ENCODE measurements at regions not wholly inside any gene's neighbourhood (a gene's known extent, or its start where the extent isn't known, plus 50 kb on each side); places are given as distances from the start of the nearest gene placed in this dataset.
"Not testable (repeated sequence)": the region's sequence is repeated elsewhere in the genome, so short reads cannot be mapped to it uniquely, and the experiment has no call there.

DNA sequence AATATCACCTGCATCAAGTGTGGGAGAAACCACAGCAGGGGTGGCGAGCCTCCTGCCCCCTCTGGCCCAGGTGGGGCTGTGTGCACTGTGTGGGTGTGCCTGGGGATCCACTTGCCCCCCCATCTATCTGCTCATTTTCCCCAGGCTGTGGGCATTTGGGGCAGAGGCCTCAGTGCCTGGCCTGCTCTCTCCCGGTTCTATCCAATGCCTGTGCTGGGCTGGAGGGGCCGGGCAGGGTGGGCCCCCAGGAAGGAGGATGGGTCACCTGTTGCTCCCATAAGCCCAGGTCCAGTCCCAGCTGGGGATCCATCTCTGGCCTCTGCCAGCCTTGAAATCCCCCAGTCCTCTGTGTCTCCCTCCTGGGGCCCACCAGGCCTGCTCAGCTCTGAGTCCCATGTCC lies 105.6 kb downstream of the TMEM121 start:
- no peak for DNase-seq (ENCODE audit: low read depth)
- H3K27me3 ChIP-seq (replicated peaks; ENCODE audit: control insufficient read depth, insufficient read depth, low read length), result no peaks in the 10 kb centered on the region
- no peaks in the 10 kb centered on the region for H3K9me3 ChIP-seq (ENCODE audit: control insufficient read depth, low read length)
- no peak overlapping the region for H3K9ac ChIP-seq (ENCODE audit: low read length)
- H3K36me3 ChIP-seq (ENCODE audit: control insufficient read depth, insufficient read depth, low read length, severe bottlenecking), result no peaks in the 10 kb centered on the region
- no peak overlapping the region for H3K4me3 ChIP-seq (ENCODE audit: low read length)
- no peaks in the 10 kb centered on the region for H3K4me1 ChIP-seq (ENCODE audit: control insufficient read depth, insufficient read depth, low read length)

DNA sequence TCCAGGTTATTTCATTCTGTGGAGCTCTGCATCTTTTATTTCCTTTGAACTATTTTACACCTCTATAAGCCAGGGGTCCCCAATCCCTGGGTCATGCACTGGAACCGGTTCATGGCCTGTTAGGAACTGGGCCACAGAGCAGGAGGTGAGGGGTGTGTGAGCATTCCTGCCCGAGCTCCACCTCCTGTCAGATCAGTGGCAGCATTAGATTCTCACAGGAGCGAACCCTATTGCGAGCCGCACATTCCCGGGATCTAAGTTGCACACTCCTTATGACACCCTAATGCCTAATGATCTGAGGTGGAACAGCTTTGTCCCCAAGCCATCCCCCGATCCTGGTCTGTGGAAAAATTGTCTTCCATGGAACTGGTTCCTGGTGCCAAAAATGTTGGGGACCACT lies 107.2 kb downstream of the TMEM121 start:
- H3K4me1 ChIP-seq (ENCODE audit: control insufficient read depth, insufficient read depth, low read length); H3K4me3 ChIP-seq (ENCODE audit: low read length); H3K36me3 ChIP-seq (ENCODE audit: control insufficient read depth, insufficient read depth, low read length, severe bottlenecking); H3K9me3 ChIP-seq (ENCODE audit: control insufficient read depth, low read length); DNase-seq (ENCODE audit: low read depth); H3K27me3 ChIP-seq (replicated peaks; ENCODE audit: control insufficient read depth, insufficient read depth, low read length); H3K9ac ChIP-seq (ENCODE audit: low read length): not testable (repeated sequence)

DNA sequence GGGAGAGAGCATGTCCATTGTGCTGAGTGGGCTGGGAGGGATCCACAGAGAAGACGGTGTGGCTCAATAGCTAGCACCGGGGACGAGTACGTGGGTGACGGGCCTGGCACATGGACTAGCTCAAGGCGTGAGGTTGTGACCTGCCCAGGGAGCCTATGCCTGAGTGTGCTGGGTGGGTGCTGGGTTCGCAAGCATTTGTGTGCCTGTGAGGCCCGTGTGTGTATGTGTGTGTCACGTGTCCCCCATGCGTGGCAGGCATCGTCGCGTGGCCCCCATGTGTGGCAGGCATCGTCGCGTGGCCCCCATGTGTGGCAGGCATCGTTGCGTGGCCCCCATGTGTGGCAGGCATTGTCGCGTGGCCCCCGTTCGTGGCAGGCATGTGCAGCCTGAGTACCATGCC lies 109.2 kb downstream of the TMEM121 start:
- DNase-seq (ENCODE audit: low read depth), result no peak
- H3K27me3 ChIP-seq (replicated peaks; ENCODE audit: control insufficient read depth, insufficient read depth, low read length), result no peaks in the 10 kb centered on the region
- H3K4me3 ChIP-seq (ENCODE audit: low read length), result no peak overlapping the region
- H3K9me3 ChIP-seq (ENCODE audit: control insufficient read depth, low read length), result no peaks in the 10 kb centered on the region
- H3K4me1 ChIP-seq (ENCODE audit: control insufficient read depth, insufficient read depth, low read length), result no peaks in the 10 kb centered on the region
- H3K9ac ChIP-seq (ENCODE audit: low read length), result no peak overlapping the region
- no peaks in the 10 kb centered on the region for H3K36me3 ChIP-seq (ENCODE audit: control insufficient read depth, insufficient read depth, low read length, severe bottlenecking)

DNA sequence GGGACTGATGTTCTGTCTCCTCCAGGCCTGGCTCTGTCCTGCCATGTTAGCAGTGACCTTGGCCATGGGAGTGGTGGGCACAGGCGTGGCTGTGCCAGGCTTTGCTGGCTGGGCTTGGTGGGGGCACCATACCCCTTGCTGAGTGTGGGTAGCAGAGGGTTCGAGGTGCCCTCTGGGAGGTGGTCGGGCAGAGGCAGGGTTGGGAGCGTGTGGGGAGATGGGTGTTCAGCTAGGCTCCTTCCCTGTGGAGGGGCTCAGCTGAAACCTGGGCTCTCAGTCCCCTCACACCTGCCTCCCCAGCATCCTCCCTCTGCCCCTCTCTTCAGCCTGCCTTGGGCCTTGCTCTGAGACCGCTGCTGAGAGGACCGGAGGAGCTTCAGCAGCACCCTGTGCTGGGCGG lies 109.6 kb downstream of the TMEM121 start:
- not testable (repeated sequence) for H3K36me3 ChIP-seq (ENCODE audit: control insufficient read depth, insufficient read depth, low read length, severe bottlenecking); H3K4me1 ChIP-seq (ENCODE audit: control insufficient read depth, insufficient read depth, low read length); H3K27me3 ChIP-seq (replicated peaks; ENCODE audit: control insufficient read depth, insufficient read depth, low read length); H3K4me3 ChIP-seq (ENCODE audit: low read length); DNase-seq (ENCODE audit: low read depth); H3K9me3 ChIP-seq (ENCODE audit: control insufficient read depth, low read length); H3K9ac ChIP-seq (ENCODE audit: low read length)

DNA sequence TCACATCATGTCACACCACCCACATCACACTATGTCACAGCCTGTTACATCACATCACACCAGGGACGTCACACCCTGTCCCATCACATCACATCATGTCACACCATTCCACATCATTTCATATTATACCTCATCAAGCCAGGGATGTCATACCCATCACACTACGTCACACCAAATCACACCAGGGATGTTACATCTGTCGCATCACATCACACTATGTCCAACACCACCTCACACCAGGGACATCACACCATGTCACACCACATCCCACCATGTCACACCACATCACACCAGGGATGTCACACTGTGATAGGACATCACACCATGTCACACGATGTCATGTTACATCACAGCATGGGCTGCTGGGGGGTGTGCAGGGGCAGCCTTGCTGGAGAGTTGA lies 110.6 kb downstream of the TMEM121 start:
- Histone ChIP-seq H3K9ac (ENCODE audit: low read length) (no peak overlapping the region), H3K4me3 (ENCODE audit: low read length) (no peak overlapping the region), H3K9me3 (ENCODE audit: control insufficient read depth, low read length) (no peaks in the 10 kb centered on the region), H3K4me1 (ENCODE audit: control insufficient read depth, insufficient read depth, low read length) (no peaks in the 10 kb centered on the region), H3K36me3 (ENCODE audit: control insufficient read depth, insufficient read depth, low read length, severe bottlenecking) (no peaks in the 10 kb centered on the region), H3K27me3 (replicated peaks; ENCODE audit: control insufficient read depth, insufficient read depth, low read length) (no peaks in the 10 kb centered on the region)
- DNase-seq (ENCODE audit: low read depth), result no peak

DNA sequence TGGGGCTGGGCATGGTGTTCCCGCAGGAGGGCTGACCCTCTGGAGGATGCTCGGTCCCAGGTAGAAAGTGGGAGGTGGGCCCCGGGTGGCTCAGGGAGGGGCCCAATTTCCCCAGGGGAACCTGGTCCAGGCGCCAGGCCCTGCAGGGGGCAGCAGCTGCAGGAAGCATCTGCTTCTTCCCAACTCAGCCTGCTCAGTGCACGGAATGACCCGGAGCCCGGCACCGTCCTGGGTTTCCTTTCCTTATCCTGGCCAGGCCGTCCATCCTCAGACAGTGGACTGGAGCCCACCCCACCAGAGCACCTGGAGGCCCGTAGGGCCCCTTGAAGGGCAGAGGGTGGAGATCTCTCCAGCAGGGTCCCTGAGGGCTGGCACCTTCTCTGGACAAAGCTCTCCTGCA lies 111.0 kb downstream of the TMEM121 start:
- not testable (repeated sequence) for H3K9ac ChIP-seq (ENCODE audit: low read length); H3K36me3 ChIP-seq (ENCODE audit: control insufficient read depth, insufficient read depth, low read length, severe bottlenecking); H3K27me3 ChIP-seq (replicated peaks; ENCODE audit: control insufficient read depth, insufficient read depth, low read length); H3K9me3 ChIP-seq (ENCODE audit: control insufficient read depth, low read length); H3K4me3 ChIP-seq (ENCODE audit: low read length); DNase-seq (ENCODE audit: low read depth); H3K4me1 ChIP-seq (ENCODE audit: control insufficient read depth, insufficient read depth, low read length)

DNA sequence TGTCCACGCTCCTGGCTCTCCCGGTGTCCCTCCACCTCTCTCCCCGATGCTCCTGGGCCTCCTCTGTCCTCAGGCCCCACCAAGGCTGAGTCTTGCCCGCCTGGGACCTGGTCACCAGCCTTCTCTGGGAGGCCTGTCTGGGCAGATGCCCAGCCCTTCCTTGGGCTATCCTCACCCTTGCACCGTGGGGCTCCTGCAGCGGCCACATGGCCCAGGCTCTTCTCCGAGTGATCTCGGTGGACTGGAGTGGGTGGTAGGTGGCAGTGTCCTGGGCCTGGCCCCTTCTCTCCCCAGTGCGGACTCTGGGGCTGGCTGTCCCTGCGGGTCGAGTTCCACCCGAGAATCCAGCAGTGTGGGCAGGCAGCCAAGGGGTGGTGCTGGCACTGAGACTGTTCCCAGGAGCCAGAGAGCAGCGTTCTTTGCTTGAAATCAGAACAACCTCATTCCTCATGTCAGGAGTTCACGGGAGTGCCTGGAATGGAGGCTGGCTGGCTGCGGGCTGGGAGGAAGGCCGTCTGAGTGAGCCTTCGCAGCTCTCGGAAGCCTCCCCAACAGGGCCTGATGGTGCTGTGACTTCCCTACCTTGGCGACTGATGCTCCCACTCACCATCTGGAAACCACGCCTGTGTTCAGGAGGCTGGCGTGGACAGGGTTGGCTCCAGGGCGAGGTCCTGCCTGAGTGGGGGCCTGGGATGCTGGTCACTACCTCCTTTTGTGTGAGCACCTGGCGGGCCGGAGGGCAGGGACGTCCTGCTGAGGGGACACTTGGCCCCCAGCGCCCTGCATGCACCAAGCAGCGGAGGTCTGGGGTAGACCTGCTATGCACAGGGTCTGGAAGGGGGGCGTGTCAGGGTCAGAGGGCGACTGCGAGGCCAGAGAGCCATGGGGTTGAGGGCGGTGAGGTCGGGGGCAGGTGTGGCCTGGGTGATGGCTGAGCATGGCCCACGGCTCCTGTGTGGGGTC lies 113.9 kb downstream of the TMEM121 start:
- not testable (repeated sequence) for H3K36me3 ChIP-seq (ENCODE audit: control insufficient read depth, insufficient read depth, low read length, severe bottlenecking); H3K4me1 ChIP-seq (ENCODE audit: control insufficient read depth, insufficient read depth, low read length); H3K4me3 ChIP-seq (ENCODE audit: low read length); H3K9ac ChIP-seq (ENCODE audit: low read length); H3K9me3 ChIP-seq (ENCODE audit: control insufficient read depth, low read length); H3K27me3 ChIP-seq (replicated peaks; ENCODE audit: control insufficient read depth, insufficient read depth, low read length); DNase-seq (ENCODE audit: low read depth)

DNA sequence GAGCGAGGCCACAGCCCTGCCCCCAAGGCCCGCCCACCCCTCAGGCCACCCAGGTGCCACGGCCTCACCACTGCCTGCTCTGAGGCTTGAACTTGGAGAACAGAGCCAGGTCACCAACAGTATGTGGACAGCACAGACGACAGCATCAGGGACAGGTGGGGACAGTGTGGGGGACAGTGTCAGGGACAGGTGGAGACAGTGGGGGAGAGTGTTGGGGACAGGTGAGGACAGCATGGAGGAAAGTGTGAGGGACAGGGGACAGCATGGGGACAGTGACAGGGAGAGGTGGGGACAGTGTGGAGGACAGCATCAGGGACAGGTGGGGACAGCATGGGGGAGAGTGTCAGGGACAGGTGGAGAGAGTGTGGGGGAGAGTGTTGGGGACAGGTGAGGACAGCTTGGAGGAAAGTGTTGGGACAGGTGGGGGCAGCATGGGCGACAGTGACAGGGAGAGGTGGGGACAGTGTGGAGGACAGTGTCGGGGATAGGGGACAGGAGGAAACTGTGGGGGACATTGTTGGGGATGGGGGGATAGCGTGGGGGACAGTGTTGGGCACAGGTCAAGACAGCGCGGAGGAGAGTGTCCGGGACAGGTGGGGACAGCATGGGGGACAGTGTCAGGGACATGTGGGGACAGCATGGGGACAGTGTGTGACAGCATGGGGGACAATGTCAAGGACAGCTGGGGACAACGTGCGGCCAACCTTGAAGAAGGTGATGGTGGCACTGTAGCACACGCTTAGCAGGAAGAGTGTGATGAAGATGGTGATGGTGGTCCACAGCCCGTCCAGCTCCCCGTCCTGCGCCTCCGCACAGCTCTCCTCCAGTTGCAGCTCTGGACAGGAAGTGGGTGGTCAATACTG lies 114.9 kb downstream of the TMEM121 start:
- no peak overlapping the region for H3K9ac ChIP-seq (ENCODE audit: low read length)
- no peaks in the 10 kb centered on the region for H3K27me3 ChIP-seq (replicated peaks; ENCODE audit: control insufficient read depth, insufficient read depth, low read length)
- no peaks in the 10 kb centered on the region for H3K36me3 ChIP-seq (ENCODE audit: control insufficient read depth, insufficient read depth, low read length, severe bottlenecking)
- H3K9me3 ChIP-seq (ENCODE audit: control insufficient read depth, low read length), result no peaks in the 10 kb centered on the region
- H3K4me3 ChIP-seq (ENCODE audit: low read length), result no peak overlapping the region
- DNase-seq (ENCODE audit: low read depth), result no peak
- H3K4me1 ChIP-seq (ENCODE audit: control insufficient read depth, insufficient read depth, low read length), result no peaks in the 10 kb centered on the region

DNA sequence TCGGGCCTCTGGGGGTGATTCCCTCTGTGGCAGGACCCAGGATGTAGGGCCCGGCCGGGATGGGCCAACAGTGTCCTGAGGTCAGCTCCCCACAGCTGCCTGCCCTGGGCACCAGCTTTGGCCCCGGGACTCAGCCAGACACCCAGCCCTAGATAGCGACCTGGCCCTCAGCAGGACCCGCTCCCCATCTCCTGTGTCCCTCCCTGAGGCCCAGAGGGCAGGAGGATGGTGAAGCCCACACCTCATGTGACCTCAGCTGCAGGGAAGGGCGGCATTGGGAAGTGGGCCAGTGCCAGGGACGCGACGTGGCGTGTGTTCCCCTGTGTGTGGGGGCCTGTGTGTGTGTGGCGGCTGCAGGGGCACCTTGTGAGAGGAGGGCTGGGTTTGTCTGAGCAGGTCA lies 115.6 kb downstream of the TMEM121 start:
- H3K36me3 ChIP-seq (ENCODE audit: control insufficient read depth, insufficient read depth, low read length, severe bottlenecking), result not testable (repeated sequence)

DNA sequence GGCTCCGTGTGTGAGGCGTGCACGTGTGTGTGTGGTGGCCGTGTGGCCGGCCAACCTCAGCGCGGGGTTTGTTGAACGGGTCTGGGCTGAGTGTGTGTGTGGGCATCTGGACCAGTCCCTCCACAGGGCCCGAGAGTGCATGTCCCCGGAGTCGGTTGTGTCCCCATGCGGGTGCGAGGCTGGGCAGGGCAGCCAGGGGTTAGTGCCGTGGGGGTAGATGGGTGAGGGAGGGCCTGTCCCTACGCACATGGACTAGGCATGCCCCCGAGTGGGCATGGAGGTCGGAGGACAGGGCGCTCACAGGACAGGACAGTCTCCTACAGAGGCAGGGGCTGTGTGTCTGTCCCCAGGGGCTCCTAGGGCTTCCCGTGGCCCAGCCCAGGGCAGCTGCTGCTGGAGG lies 116.1 kb downstream of the TMEM121 start:
- H3K4me1 ChIP-seq (ENCODE audit: control insufficient read depth, insufficient read depth, low read length); H3K27me3 ChIP-seq (replicated peaks; ENCODE audit: control insufficient read depth, insufficient read depth, low read length); H3K4me3 ChIP-seq (ENCODE audit: low read length); DNase-seq (ENCODE audit: low read depth); H3K9me3 ChIP-seq (ENCODE audit: control insufficient read depth, low read length); H3K9ac ChIP-seq (ENCODE audit: low read length); H3K36me3 ChIP-seq (ENCODE audit: control insufficient read depth, insufficient read depth, low read length, severe bottlenecking): not testable (repeated sequence)

More for the DNA sequence above, 115.6 kb downstream of the TMEM121 start:
- H3K4me3 ChIP-seq (ENCODE audit: low read length); H3K9me3 ChIP-seq (ENCODE audit: control insufficient read depth, low read length); H3K9ac ChIP-seq (ENCODE audit: low read length); H3K27me3 ChIP-seq (replicated peaks; ENCODE audit: control insufficient read depth, insufficient read depth, low read length); H3K4me1 ChIP-seq (ENCODE audit: control insufficient read depth, insufficient read depth, low read length); DNase-seq (ENCODE audit: low read depth): not testable (repeated sequence)

DNA sequence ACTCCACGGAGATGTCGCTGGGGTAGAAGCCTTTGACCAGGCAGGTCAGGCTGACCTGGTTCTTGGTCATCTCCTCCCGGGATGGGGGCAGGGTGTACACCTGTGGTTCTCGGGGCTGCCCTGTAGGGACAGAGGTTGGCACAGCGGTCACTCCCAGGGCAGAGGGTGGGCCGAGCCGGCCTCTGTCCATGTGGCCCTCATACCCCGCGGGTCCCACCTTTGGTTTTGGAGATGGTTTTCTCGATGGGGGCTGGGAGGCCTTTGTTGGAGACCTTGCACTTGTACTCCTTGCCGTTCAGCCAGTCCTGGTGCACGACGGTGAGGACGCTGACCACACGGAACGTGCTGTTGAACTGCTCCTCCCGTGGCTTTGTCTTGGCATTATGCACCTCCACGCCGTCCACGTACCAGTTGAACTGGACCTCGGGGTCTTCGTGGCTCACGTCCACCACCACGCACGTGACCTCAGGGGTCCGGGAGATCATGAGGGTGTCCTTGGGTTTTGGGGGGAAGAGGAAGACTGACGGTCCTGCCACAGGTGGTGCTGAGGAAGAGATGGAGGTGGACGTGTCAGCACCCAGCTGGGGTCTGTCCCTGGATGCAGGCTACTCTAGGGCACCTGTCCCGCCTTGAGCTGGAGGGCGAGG lies 117.1 kb downstream of the TMEM121 start:
- not testable (repeated sequence) for H3K36me3 ChIP-seq (ENCODE audit: control insufficient read depth, insufficient read depth, low read length, severe bottlenecking); H3K9me3 ChIP-seq (ENCODE audit: control insufficient read depth, low read length); H3K4me1 ChIP-seq (ENCODE audit: control insufficient read depth, insufficient read depth, low read length); H3K27me3 ChIP-seq (replicated peaks; ENCODE audit: control insufficient read depth, insufficient read depth, low read length); H3K4me3 ChIP-seq (ENCODE audit: low read length); DNase-seq (ENCODE audit: low read depth); H3K9ac ChIP-seq (ENCODE audit: low read length)
